Hematopoietic multipotent progenitor cell treated with erythropoietin and hydrocortisone succinate and interleukin-3 and kit ligand, for 15 days (in vitro differentiated cells): ENCODE measurements at regions not wholly inside any gene's neighbourhood (a gene's known extent, or its start where the extent isn't known, plus 50 kb on each side); places are given as distances from the start of the nearest gene placed in this dataset.

Experiments used
- DNase-seq: peaks from one replicate; pipeline ENCODE4 v3.0.0-alpha.2; 2015; ENCODE audit warnings: low spot score

DNA sequence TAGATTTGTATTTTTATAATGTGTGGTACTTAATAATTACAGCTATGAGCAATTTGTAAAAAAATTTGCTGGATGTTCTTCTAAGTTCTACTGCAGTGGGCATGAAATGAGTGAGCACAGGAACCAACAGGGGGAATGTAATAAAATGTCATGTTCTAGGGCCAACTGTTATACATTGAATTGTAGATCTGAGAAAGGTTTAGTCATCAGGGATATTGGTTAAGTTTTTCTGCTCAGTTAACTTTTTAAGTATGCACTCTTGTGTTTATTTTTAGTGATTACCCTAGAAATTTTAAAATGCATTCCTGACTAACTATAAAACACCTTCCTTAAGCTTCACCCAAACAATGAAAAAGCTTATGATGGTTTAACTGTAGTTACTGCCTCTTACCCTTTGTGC is 101.8 kb downstream of the CAND1 start:
- no peak for DNase-seq

DNA sequence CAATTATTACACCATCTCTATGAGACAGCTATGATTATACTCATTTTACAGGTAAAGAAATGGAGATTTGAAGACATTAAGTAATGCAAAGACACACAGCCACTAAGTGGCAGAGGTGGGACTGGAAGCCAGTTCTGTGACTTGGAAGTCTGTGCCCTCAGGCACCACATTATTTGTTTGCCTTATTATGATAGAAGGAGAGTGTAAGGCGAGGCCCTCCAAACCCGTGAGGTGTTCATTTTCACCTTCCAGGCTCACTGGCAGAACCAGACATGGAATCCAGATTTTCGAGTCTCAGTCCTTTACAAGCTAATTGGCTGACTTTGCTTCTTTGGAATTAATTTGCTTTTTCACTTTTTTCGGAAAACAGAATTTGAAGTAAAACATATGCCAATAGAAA is 107.9 kb downstream of the CAND1 start:
- DNase-seq, result no peak

DNA sequence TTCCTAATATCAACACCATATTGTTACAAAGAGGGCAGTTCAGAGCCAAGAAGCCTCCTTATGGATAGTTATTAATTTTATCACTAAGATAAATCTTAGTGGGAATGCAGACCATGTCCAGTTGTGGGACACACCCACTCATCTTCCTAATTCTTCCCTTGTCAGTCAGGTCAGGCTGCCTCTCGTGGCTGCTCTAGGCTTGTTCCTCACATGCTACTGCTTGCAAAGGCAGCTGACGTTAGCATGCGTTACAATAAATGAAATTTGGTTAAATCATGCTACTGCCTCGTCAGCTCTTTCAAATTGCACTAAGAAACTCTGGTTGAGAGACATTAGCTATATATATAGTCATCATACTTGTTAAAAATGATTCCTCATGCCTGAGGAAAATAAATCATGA is 108.4 kb downstream of the CAND1 start:
- DNase-seq, result no peak

DNA sequence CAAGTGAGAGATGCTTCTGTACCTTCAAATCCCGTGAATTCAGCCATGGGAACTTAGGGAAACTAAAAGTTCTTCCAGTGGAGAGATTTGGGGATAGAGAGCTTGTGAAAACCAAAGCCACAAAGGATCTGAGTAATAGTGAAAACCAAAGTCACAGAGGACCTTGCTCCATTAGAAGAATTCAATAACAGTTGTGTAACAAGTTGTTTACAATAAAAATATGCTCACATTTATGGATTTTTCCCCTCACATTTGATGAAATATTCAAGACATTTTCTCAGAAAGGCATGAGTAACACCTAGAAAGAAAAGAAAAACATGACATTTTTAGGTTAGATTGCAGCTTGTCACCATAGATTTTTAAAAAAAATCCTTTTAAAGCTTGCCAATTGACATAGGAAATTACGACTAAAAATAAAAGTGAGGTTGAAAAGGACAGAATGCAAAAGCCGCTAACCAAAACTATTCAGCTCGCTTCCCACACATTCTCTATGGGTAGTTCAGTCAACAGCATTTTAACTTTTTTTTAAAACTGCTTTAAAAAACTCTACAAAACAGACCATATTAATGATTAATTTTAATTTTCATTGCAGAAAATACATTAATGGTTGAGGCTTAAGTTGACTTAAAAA is 113.2 kb downstream of the CAND1 start:
- DNase-seq, result no peak

DNA sequence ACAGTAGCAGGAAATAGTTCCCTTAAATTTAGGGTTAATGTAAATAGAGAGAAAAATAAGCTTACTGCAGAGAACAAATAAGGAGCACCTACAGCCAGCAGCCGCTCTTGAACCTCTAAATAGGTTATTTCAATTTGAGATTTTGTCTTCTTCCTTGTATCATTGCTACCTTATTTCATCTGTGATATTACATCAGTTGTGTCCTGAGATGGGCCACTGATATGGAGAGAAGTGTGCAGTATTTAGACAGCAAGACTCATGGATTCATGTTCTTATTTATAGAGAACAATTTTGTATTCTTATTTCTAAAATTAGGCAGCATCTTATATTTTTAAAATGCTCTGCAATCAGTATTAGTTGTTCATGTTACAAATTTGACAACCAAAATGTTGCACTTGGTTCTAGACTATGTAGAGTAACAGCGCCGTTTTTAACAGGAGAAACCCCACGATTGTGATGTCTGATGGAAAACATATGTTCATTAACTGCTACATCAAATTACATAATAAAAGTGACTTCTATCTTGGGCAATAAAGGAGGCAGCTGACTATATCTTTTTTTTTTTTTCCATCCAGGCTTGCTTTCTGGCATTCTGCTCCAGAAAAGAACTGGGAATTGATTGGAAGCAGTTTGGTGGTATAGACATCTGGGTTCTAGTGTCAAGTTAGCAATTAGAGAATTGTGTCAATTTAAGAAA is 117.9 kb downstream of the CAND1 start:
- DNase-seq, result no peak

DNA sequence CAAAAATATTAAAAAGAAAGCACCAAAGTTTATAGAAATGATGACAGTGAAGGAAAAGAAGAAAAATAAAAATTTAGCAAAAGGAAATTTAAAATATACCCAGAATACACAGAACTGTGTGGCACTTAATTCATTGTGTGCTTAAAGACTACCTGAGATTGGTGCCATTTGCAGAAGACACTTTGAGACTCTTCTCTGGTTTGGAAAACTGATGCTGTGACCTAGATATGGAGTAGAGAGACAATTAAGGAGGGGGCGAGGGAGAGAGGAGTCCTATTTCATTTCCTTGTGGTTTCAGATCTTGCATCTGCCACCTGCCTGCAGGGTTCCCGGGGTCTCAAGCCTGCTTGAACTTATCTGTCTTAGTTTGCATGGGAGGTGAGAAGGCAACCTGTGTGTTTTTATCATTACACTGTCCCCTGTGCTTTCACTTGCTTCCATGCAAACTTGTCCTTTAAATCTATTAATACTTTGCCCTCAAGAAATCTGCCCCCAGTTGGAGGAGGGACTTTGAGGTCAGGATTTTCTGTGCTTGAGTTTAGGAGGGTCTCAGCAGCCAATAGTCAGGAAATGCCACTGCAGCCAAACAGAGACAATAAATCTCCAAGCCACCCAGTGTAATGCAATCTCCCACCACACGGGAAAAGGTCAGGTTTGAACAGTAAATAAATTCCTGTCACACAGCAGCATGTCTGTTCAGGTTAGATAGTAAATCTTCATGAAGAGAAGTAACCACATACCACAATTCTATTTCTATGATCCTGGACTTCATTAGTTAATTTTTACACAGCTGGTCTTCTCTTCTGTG is 119.4 kb downstream of the CAND1 start:
- DNase-seq, result no peak

DNA sequence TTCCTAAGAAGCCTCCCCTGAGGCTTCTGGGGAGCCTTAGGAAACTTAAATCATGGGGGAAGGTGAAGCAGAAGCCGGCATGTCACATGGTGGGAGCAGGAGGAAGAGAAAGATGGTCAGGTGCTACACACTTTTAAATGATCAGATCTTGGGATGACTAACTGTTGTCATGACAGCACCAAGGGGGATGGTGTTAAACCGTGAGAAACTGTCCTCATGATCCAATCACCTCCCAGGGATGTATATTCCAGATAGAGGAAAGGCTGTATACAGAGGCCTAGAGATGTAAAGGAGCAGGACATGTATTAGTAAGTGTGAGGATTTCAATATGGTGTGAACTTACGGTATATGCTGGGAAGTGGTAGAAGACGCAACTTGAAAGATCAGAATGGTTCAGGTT is 121.1 kb downstream of the CAND1 start:
- no peak for DNase-seq

DNA sequence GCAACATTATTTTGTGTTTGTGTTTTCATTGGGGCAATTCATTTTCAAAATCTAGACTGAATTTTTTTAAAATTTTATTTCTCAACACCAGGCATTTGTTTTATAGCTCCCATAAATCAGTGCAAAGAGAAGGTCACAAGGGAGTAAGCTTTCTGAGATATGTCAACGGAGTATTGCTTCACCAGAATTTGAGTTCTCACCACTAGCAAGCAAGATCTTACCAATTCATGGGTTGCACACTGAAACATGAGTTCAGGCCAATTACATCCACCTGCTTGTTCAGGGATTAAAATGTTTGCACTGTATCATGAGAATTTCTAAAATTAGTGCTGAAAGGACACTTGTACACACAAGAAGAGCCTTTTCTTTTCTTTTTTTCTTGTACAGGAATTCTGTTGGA is 121.9 kb downstream of the CAND1 start:
- no peak for DNase-seq

DNA sequence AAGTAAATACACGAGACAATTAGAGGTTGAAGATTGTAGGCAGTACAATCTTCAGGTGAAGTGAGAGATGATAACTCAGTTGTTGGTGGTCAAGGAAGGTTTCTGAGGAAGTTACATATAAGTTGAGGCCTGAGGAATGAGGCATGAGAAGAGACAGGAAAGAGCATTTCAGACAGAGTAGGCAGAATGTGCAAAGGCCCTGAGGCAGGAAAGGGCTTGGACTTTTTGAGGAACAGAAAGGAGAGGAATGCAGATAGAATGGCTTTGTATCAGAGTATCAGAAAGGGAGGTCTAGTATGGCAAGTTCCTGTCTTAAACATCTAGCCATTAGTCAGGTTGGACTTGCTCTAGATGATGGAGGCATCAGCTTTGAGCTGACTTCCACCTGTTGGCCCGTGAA is 122.5 kb downstream of the CAND1 start:
- DNase-seq, result no peak

DNA sequence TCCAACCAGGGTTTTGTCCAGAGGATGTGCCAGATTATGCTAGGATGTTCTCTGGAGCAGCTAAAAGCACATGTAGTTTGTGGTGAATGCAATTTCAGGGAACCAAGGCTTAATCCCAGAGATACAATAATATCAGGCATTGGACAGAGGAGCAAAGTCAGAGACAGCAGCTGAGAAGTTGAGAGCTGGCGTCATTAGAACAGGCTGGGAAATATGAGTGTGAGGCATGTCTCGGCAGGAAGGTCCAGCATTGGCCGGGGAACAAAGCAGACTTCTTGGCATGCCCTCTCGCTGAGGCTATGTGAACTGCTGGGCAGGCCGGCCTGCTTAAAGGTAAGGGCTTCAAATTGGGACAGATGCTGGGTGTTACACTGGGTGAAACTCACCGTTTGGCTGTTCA is 125.4 kb downstream of the CAND1 start:
- DNase-seq, result no peak

DNA sequence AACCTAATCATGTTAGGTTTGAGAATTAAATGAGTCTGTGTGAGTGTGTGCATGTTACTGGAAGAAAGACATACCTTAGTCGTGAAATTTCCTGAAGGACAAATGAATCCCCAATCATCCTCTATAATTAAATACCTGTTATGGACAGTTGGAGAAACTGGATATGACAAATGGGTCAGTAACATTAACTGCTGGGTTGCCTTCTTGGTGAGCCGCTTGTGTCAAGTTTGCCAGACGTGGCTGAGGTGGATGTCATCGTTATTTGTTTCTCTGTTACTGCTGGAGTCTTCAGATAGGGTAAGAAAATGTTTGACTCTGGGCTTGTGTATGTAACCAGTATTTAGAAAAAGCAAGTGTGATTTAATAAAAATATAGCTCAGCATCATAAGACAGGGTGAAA is 131.6 kb downstream of the CAND1 start:
- DNase-seq, result no peak

DNA sequence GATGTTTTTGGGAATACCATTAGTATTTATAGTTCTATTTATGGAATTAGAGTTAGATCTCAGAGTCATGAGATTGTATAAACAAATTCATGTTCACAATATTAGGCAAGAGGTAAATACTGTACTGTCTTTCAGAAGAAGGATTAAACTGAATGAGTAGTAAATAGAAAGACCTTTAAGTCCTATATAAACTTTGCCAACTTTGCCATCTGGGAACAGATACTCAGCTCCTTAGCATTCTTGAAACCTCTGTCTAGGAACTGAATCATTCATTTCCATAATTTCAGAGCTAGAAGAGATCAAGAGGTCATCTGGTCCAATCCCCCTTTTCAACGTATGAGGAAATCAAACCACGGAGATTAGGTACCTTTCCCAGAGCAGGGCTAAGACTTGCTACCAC is 141.1 kb downstream of the CAND1 start:
- DNase-seq, result no peak

DNA sequence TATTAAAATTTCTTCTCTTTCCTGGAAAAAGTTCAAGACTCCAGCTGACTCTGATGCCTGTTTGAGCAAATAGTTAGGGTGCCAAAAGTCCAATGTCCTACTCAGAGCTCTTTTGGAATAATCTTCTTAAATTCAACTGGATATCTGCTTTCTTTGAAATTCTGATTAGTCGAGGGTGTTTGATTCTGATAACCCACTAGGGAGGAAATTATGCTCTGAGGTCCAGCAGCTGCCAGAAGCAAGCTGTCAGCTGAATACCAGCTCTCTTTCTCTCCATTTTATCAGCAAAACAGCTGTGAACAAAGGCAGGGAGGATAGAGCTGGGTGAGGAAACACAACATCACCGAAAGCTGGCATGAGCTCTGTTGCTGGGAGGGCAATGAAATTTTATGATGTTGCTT is 141.5 kb downstream of the CAND1 start:
- DNase-seq, result no peak

DNA sequence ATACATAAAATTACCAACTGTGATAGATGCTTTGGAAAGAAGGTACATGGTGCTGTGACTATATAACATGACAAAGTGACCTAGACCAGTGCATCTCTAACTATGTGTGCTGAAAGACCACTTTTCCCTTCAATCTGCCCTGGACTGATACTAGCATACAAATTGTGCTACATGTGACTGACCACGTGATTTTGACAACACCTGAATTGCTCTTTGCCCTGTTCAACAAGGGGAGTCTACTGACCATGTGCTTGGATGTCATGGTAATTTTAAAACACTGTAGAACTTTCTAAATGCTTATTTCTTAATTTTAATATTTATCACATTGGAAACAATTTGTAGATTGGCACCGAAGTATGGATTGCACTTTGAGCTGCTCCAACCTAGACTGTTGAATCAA is 142.4 kb downstream of the CAND1 start:
- DNase-seq, result no peak

DNA sequence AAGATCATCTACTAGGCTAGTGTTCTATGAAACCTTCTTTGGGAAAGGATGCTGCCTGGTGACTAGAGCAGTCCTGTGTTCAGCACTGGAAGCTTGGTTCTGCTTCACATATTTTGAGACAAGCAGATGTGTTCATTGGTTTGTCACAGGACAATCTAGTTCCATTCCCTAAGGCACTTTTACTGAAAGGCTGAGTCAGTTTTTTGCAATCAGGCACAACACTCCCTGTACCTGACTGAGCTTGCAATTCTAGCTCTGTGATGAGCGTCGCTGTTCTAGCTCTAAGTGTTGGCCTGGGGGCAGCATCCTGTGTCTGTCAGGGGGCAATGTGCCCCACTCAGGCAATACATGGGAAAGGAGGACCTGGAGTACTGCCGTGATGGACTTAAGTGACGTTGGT is 144.4 kb downstream of the CAND1 start:
- DNase-seq, result no peak

DNA sequence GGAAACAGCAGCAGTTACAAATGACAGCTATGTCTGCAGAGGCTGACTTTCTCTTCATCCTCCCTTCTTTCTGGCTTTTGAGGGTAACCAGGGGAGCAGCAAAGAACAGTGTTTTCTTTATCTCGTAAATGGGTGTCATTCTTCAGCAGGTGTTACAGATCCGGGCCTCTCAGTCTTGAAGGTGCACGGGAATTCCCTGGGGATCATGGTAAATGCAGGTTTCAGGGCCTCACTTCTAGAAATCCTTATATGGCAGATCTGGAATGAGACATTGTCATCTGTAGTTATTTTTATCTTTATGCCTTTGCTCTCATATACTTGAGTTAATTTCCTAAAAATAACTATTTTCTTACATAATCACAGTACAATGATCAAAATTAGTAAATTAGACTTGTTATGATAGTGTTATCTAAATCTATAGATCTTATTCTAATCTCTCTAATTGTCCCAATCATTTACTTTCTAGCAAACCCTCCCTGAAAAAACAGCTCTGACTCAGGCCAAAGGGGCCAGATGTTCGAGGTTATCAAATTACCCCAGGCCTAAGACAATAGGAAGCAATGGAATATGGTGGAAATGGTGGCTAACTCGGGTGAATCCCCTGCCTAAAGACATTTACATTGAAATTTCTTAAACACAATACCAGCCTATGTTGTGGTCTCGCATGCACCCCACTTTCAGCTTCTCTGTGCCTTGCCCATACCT is 145.0 kb downstream of the CAND1 start:
- DNase-seq, result no peak

DNA sequence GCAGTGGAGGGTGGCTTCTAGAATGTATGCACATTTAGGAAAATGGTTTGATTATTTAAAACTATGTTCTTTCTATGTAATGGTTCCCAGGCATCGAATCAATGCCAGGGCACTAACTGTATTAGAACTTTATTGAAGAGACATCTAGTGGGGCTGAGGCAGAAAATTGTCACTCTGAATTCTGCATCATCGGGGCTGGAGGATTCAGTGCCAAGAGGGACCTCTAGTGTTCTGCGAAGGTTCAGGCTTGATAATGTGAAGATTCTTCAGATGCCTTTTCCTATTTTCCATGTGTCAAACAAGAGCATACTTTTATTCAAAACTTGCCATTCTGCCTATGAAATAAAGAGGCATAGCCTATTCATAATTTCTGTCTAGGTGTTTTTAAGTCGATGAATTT is 146.3 kb downstream of the CAND1 start:
- DNase-seq, result no peak

DNA sequence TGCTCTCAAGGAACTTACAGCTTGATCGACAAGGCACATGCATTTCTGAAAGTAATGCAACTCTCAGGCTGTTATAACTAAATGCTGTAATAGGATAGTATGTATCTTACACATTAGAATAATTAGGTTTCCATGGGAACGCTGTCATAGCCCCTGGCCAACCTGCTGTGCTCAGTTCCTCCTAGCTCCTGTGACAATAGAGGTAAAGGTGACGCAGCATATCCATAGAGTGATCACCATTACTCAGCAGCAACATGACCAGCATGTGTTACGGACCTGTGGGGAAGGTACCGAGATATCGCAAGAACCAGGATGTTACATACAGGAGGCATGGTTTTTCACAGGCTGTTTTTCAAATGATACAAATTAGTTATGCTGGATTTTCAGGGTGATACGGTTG is 150.7 kb downstream of the CAND1 start:
- no peak for DNase-seq

DNA sequence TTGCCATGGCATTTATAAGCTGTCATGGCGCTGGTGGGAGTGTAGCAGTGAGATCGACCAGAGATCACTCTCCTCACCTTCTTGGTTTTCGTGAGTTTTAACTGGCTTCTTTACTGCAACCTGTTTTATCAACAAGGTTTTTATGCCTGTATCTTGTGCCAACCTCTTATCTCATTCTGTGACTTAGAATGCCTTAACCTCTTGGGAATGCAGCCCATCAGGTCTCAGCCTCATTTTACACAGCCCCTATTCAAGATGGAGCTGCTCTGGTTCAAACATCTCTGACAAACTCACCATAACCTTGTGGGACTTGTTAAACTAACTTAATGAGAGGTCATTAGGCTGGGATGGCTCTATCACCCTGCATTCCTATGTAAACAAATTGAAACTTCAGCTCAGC is 151.3 kb downstream of the CAND1 start:
- DNase-seq, result no peak

DNA sequence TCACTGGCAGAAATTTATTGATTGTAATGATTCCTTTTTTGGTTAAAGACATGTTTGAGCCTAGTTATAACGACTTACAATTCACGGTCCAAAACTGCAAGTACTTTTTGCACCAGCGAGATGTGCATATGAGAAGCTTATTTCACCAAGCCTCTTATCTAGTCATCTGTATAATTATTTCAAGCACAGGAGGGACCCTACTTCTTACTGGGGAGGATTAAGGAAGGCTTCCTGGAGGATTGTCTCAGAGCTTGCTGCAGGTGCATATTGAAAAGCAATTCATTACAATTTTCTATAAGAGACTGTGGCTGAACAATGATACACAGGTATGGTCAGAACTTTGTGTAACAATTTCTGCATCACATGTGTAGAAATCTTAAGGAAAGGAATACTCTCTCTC is 152.9 kb downstream of the CAND1 start:
- no peak for DNase-seq

DNA sequence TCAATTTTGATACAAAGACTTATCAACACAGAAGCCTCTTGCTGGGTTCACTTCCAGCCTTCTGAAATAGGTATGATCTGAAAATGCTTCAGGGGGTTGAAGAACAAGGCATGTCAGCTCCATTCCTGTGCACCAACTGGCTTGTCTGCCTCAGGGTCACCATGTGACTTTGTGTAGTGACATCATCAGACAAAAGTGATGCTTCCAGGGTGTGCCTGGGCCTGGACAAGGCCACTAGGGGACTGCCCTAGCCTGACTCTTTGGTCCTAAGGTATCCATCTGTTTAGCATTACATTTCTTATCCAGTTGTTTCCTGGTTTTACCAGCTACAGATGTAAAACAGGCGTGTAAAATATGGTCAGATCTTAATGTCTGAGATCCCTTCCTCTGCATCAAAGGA is 155.6 kb downstream of the CAND1 start:
- DNase-seq, result no peak

DNA sequence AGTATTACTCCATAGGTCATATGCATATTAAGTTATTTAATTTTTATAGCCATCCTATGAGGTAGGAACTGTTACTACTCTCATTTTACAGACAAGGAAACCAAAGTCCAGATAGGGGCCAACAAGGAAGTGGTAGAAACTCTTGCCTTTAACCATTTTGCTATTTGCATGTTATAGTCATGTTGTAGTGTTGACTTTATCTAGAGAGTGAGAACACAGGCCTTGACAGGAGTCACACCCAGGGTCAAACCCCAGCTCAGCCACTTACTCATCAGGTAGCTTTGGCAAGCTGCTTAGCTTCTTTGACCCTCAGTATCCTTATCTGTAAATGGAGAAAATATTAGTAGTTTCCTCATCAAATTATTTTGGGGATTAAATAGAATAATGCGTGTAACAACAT is 156.2 kb downstream of the CAND1 start:
- DNase-seq, result no peak

DNA sequence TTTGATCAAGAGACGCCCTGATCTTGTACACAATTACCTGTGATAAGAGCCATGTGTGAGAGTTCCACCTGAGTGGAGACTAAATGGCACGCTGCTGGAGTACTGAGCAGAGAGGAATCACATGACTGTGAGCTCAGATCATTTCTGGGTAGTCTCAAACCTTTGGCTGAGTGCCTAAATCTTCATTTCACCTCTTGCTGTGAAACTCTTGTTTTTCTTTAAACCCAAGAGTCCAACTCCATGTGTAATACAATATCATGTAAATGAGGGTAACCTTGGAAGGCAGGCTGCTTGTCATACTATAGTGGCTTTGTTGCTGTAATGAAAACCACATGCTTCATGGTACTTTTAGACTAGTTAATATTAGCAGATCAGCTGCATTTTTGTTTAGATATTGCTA is 156.9 kb downstream of the CAND1 start:
- no peak for DNase-seq
